HFF-Myc (cell line): ENCODE measurements at regions not wholly inside any gene's neighbourhood (a gene's known extent, or its start where the extent isn't known, plus 50 kb on each side); places are given as distances from the start of the nearest gene placed in this dataset.

Experiments used
- DNase-seq: peaks from one replicate; pipeline ENCODE4 v3.0.0-alpha.2; 2011; ENCODE audit warnings: low read depth; ENCODE audit errors: extremely low read depth
- H3K4me3 ChIP-seq: replicated peaks from 2 replicates; pipeline ENCODE4 v1.5.1; 2011; ENCODE audit warnings: low read depth, mild to moderate bottlenecking, control low read depth, low read length
- CTCF ChIP-seq: IDR thresholded peaks from 2 replicates; pipeline ENCODE4 v1.5.1; 2012; ENCODE audit warnings: mild to moderate bottlenecking, low read depth, low read length, control low read depth; ENCODE audit errors: missing control alignments

GRCh38 chr4:116862592-116862991, 222.8 kb downstream of the TRAM1L1 start:
- no peak for DNase-seq
- no peak for TF ChIP-seq CTCF
- H3K4me3 ChIP-seq: no peak overlapping the region

GRCh38 chr4:116860891-116861290, 224.5 kb downstream of the TRAM1L1 start:
- H3K4me3 ChIP-seq: no peak overlapping the region
- no peak for TF ChIP-seq CTCF
- DNase-seq: no peak

- no peak for TF ChIP-seq CTCF
- no peak overlapping the region for H3K4me3 ChIP-seq
- no peak for DNase-seq
These were observed 235.8 kb downstream of the TRAM1L1 start for GRCh38 chr4:116849620-116850019.

- no peak overlapping the region for H3K4me3 ChIP-seq
- DNase-seq: no peak
- TF ChIP-seq CTCF: no peak
These were observed 237.8 kb downstream of the TRAM1L1 start for GRCh38 chr4:116847616-116848015.

- DNase-seq: no peak
- no peak for TF ChIP-seq CTCF
These were observed 245.6 kb downstream of the TRAM1L1 start for GRCh38 chr4:116839826-116840225.

GRCh38 chr4:116838609-116839008, 246.8 kb downstream of the TRAM1L1 start:
- H3K4me3 ChIP-seq: no peak overlapping the region
- no peak for TF ChIP-seq CTCF
- DNase-seq: no peak

More at GRCh38 chr4:116839826-116840225, 245.6 kb downstream of the TRAM1L1 start:
- H3K4me3 ChIP-seq: no peak overlapping the region

GRCh38 chr4:116829187-116829586, 256.2 kb downstream of the TRAM1L1 start:
- no peak for DNase-seq
- no peak overlapping the region for H3K4me3 ChIP-seq
- TF ChIP-seq CTCF: no peak
